Neuronal stem cell (in vitro differentiated cells): ENCODE measurements at regions not wholly inside any gene's neighbourhood (a gene's known extent, or its start where the extent isn't known, plus 50 kb on each side); places are given as distances from the start of the nearest gene placed in this dataset.

Source experiments
- DNase-seq: peaks from one replicate; pipeline ENCODE4 v3.0.0-alpha.2; 2013; ENCODE audit warnings: low spot score
- H2AFZ ChIP-seq: one replicate; pipeline ENCODE4 v1.6.1; 2013; ENCODE audit warnings: mild to moderate bottlenecking, low read length, inconsistent platforms
- H2AK5ac ChIP-seq: 2 replicates; pipeline ENCODE4 v1.6.1; 2013; ENCODE audit warnings: low read depth, mild to moderate bottlenecking, inconsistent platforms, low read length, moderate library complexity, mixed read lengths
- H2BK120ac ChIP-seq: 2 replicates; pipeline ENCODE4 v1.6.1; 2013; ENCODE audit warnings: low read depth, mild to moderate bottlenecking, inconsistent platforms, low read length, moderate library complexity, mixed read lengths
- H2BK12ac ChIP-seq: one replicate; pipeline ENCODE4 v1.6.1; 2013; ENCODE audit warnings: low read length, inconsistent platforms
- H2BK15ac ChIP-seq: 2 replicates; pipeline ENCODE4 v1.6.1; 2013; ENCODE audit warnings: mild to moderate bottlenecking, low read length, inconsistent platforms, mixed read lengths
- H2BK5ac ChIP-seq: one replicate; pipeline ENCODE4 v1.6.1; 2013; ENCODE audit warnings: inconsistent platforms, mild to moderate bottlenecking, low read length, moderate library complexity
- H3K14ac ChIP-seq: one replicate; pipeline ENCODE4 v1.6.1; 2013; ENCODE audit warnings: low read length, inconsistent platforms
- H3K18ac ChIP-seq: 2 replicates; pipeline ENCODE4 v1.6.1; 2013; ENCODE audit warnings: low read length, inconsistent platforms
- H3K23ac ChIP-seq: 2 replicates; pipeline ENCODE4 v1.6.1; 2013; ENCODE audit warnings: low read depth, mild to moderate bottlenecking, mixed read lengths, low read length, inconsistent platforms; ENCODE audit not compliant: poor library complexity
- H3K27ac ChIP-seq: replicated peaks from 3 replicates; pipeline ENCODE4 v1.5.1; 2013; ENCODE audit warnings: low read length, inconsistent platforms
- H3K27me3 ChIP-seq, 3 experiments: 2 replicates each; pipeline ENCODE4 v1.6.1; 2013; ENCODE audit warnings: low read length in 3 of 3, mild to moderate bottlenecking in 2 of 3, inconsistent platforms in 1 of 3, low read depth in 1 of 3, mixed read lengths in 1 of 3, moderate library complexity in 1 of 3; ENCODE audit not compliant: control insufficient read depth in 3 of 3, insufficient read depth in 3 of 3
- H3K36me3 ChIP-seq, 2 donors: replicated peaks in 1 of 2; 2 replicates each; pipeline ENCODE4 v1.6.1; 2013; ENCODE audit warnings: low read length in 2 of 2; ENCODE audit not compliant: control insufficient read depth in 2 of 2, insufficient read depth in 2 of 2
- H3K4ac ChIP-seq: 2 replicates; pipeline ENCODE4 v1.6.1; 2013; ENCODE audit warnings: inconsistent platforms, mild to moderate bottlenecking, low read length, moderate library complexity
- H3K4me1 ChIP-seq, 2 donors: 1 replicate in 1 of 2; 2 replicates in 1 of 2; pipeline ENCODE4 v1.6.1; 2013; ENCODE audit warnings: low read length in 2 of 2, low read depth in 1 of 2; ENCODE audit not compliant: control insufficient read depth in 2 of 2, insufficient read depth in 1 of 2
- H3K4me2 ChIP-seq: one replicate; pipeline ENCODE4 v1.6.1; 2013; ENCODE audit warnings: mild to moderate bottlenecking, low read length, inconsistent platforms; ENCODE audit not compliant: insufficient read depth, poor library complexity, severe bottlenecking
- H3K4me3 ChIP-seq, 2 donors: 2 replicates each; pipeline ENCODE4 v1.5.1; 2013; ENCODE audit warnings: low read length in 2 of 2, mild to moderate bottlenecking in 2 of 2, inconsistent platforms in 1 of 2, moderate library complexity in 1 of 2
- H3K79me1 ChIP-seq: one replicate; pipeline ENCODE4 v1.6.1; 2013; ENCODE audit warnings: low read depth, mild to moderate bottlenecking, inconsistent platforms, low read length, moderate library complexity
- H3K9ac ChIP-seq: one replicate; pipeline ENCODE4 v1.6.1; 2013; ENCODE audit warnings: mild to moderate bottlenecking, low read depth, low read length, inconsistent platforms; ENCODE audit not compliant: poor library complexity
- H3K9me3 ChIP-seq, 2 donors: replicated peaks in 1 of 2; 2 replicates each; pipeline versions ENCODE3 to v1.6.1; 2013; ENCODE audit warnings: low read length in 2 of 2, mild to moderate bottlenecking in 2 of 2, inconsistent platforms in 1 of 2, low read depth in 1 of 2, mixed read lengths in 1 of 2, moderate library complexity in 1 of 2; ENCODE audit not compliant: control insufficient read depth in 2 of 2, insufficient read depth in 1 of 2
- H4K8ac ChIP-seq: one replicate; pipeline ENCODE4 v1.6.1; 2013; ENCODE audit warnings: low read depth, mild to moderate bottlenecking, inconsistent platforms, low read length, moderate library complexity
- H4K91ac ChIP-seq: one replicate; pipeline ENCODE4 v1.6.1; 2013; ENCODE audit warnings: low read length, low read depth, mild to moderate bottlenecking, inconsistent platforms; ENCODE audit not compliant: poor library complexity
- WGBS, 2 donors: extraction: QIAGEN DNeasy Blood & Tissue Kit; methylation state at CpG; one replicate each; pipeline ENCODE4 v1.1.7; 2013; ENCODE audit warnings: missing lambda C conversion rate in 2 of 2, mixed read lengths in 1 of 2; ENCODE audit not compliant: insufficient read length in 2 of 2, insufficient replicate concordance in 1 of 2; ENCODE audit errors: extremely low coverage in 2 of 2; 5-methylcytosine and 5-hydroxymethylcytosine counted together

GRCh38 chr3:177525414-177525813 lies 328.1 kb upstream of the TBL1XR1 start:
- Histone ChIP-seq H3K14ac (no peak overlapping the region), H2BK12ac (no peak overlapping the region), H3K23ac (no peak overlapping the region), H2BK5ac (no peak overlapping the region), H4K8ac (no peak overlapping the region), H3K18ac (no peak overlapping the region), H3K27ac (no peak overlapping the region), H3K9ac (no peak overlapping the region), H2BK120ac (no peak overlapping the region), H3K4me1 (no peaks in the 10 kb centered on the region), H3K4me2 (no peak overlapping the region), H3K9me3 (peaks cover 0 to 43% of the 10 kb centered on the region in 2 donors), H3K4ac (no peak overlapping the region), H3K36me3 (no peaks in the 10 kb centered on the region), H2BK15ac (no peak overlapping the region), H3K4me3 (no peak overlapping the region), H2AFZ (no peak overlapping the region), H3K79me1 (no peaks in the 10 kb centered on the region), H3K27me3 (no peaks in the 10 kb centered on the region), H2AK5ac (no peak overlapping the region), H4K91ac (no peak overlapping the region)
- DNase-seq: no peak
- no CpG with 5 or more reads among the region's 1 CpG for WGBS, 2 donors

- Histone ChIP-seq H3K14ac (no peak overlapping the region), H2BK120ac (no peak overlapping the region), H2BK5ac (no peak overlapping the region), H3K23ac (no peak overlapping the region), H3K4ac (no peak overlapping the region), H3K18ac (no peak overlapping the region), H2BK12ac (no peak overlapping the region), H3K4me3 (no peak overlapping the region), H3K27ac (no peak overlapping the region), H2AFZ (no peak overlapping the region), H2AK5ac (no peak overlapping the region), H3K4me1 (peaks cover 0 to 4% of the 10 kb centered on the region in 2 donors), H3K9ac (no peak overlapping the region), H2BK15ac (no peak overlapping the region), H3K36me3 (no peaks in the 10 kb centered on the region), H3K27me3 (no peaks in the 10 kb centered on the region), H4K91ac (no peak overlapping the region), H3K9me3 (peaks cover 0 to 41% of the 10 kb centered on the region in 2 donors), H4K8ac (no peak overlapping the region), H3K4me2 (no peak overlapping the region), H3K79me1 (no peaks in the 10 kb centered on the region)
- DNase-seq: no peak
- WGBS, 2 donors: no CpG with 5 or more reads among the region's 9 CpGs
Observed at GRCh38 chr3:177525987-177526712, 328.9 kb upstream of the TBL1XR1 start.

GRCh38 chr3:177527182-177527581 lies 329.9 kb upstream of the TBL1XR1 start:
- Histone ChIP-seq H3K18ac (no peak overlapping the region), H3K36me3 (no peaks in the 10 kb centered on the region), H3K4me2 (no peak overlapping the region), H3K9me3 (peaks cover 0 to 36% of the 10 kb centered on the region in 2 donors), H2BK5ac (no peak overlapping the region), H3K79me1 (no peaks in the 10 kb centered on the region), H2BK15ac (no peak overlapping the region), H2AK5ac (no peak overlapping the region), H3K4me1 (peaks cover 0 to 4% of the 10 kb centered on the region in 2 donors), H3K27ac (no peak overlapping the region), H3K4me3 (no peak overlapping the region), H3K23ac (no peak overlapping the region), H3K4ac (no peak overlapping the region), H3K14ac (no peak overlapping the region), H2BK12ac (no peak overlapping the region), H4K8ac (no peak overlapping the region), H3K9ac (no peak overlapping the region), H4K91ac (no peak overlapping the region), H2AFZ (no peak overlapping the region), H3K27me3 (no peaks in the 10 kb centered on the region), H2BK120ac (no peak overlapping the region)
- no peak for DNase-seq
- no CpG with 5 or more reads among the region's 7 CpGs for WGBS, 2 donors

GRCh38 chr3:177528306-177529070 lies 331.2 kb upstream of the TBL1XR1 start:
- Histone ChIP-seq H3K4me2 (no peak overlapping the region), H3K27me3 (no peaks in the 10 kb centered on the region), H4K91ac (no peak overlapping the region), H3K18ac (no peak overlapping the region), H2BK5ac (no peak overlapping the region), H3K27ac (no peak overlapping the region), H4K8ac (no peak overlapping the region), H3K9ac (no peak overlapping the region), H2BK120ac (no peak overlapping the region), H3K36me3 (no peaks in the 10 kb centered on the region), H3K4ac (no peak overlapping the region), H3K4me3 (no peak overlapping the region), H3K23ac (no peak overlapping the region), H2AK5ac (no peak overlapping the region), H3K4me1 (peaks cover 0 to 4% of the 10 kb centered on the region in 2 donors), H2BK15ac (no peak overlapping the region), H2AFZ (no peak overlapping the region), H2BK12ac (no peak overlapping the region), H3K9me3 (peaks cover 0 to 36% of the 10 kb centered on the region in 2 donors), H3K79me1 (no peaks in the 10 kb centered on the region), H3K14ac (no peak overlapping the region)
- no CpG with 5 or more reads among the region's 2 CpGs for WGBS, 2 donors
- DNase-seq: no peak
